BE2C (cell line): ENCODE measurements at regions not wholly inside any gene's neighbourhood (a gene's known extent, or its start where the extent isn't known, plus 50 kb on each side); places are given as distances from the start of the nearest gene placed in this dataset.

Source experiments
- DNase-seq: peaks from one replicate; pipeline ENCODE4 v3.0.0-alpha.2; 2020
- H3K27me3 ChIP-seq: fragments of 250-450 bp; sonication (Bioruptor Pico); 2 replicates; pipeline ENCODE4 v1.5.1; 2020; ENCODE audit warnings: mild to moderate bottlenecking
- H3K36me3 ChIP-seq: fragments of 250-450 bp; sonication (Bioruptor Pico); 2 replicates; pipeline ENCODE4 v1.5.1; 2020; ENCODE audit warnings: mild to moderate bottlenecking
- H3K4me1 ChIP-seq: fragments of 250-450 bp; sonication (Bioruptor Pico); 2 replicates; pipeline ENCODE4 v1.5.1; 2020
- H3K4me3 ChIP-seq: 2 replicates; pipeline ENCODE4 v1.5.1; 2011; ENCODE audit warnings: low read depth, low read length
- H3K9me3 ChIP-seq: fragments of 250-450 bp; sonication (Bioruptor Pico); 2 replicates; pipeline ENCODE4 v1.5.1; 2020
- CTCF ChIP-seq: IDR thresholded peaks from 2 replicates; pipeline ENCODE4 v1.5.1; 2012; ENCODE audit warnings: mild to moderate bottlenecking, low read depth, low read length

- H3K9me3 ChIP-seq, result no peaks in the 10 kb centered on the region
- H3K27me3 ChIP-seq, result no peaks in the 10 kb centered on the region
- H3K4me3 ChIP-seq, result no peak overlapping the region
- DNase-seq, result no peak
- H3K36me3 ChIP-seq, result no peaks in the 10 kb centered on the region
- H3K4me1 ChIP-seq, result no peaks in the 10 kb centered on the region
- no peak for TF ChIP-seq CTCF
Observed at GRCh38 chr14:55873169-55873568, 245.0 kb upstream of the PELI2 start.

- Histone ChIP-seq H3K27me3 (no peaks in the 10 kb centered on the region), H3K9me3 (no peaks in the 10 kb centered on the region), H3K36me3 (no peaks in the 10 kb centered on the region), H3K4me3 (no peak overlapping the region), H3K4me1 (no peaks in the 10 kb centered on the region)
- DNase-seq, result no peak
- TF ChIP-seq CTCF, result no peak
Observed at GRCh38 chr14:55874785-55875184, 243.4 kb upstream of the PELI2 start.

- H3K36me3 ChIP-seq, result no peaks in the 10 kb centered on the region
- no peaks in the 10 kb centered on the region for H3K4me1 ChIP-seq
- TF ChIP-seq CTCF, result no peak
- H3K27me3 ChIP-seq, result no peaks in the 10 kb centered on the region
- no peak overlapping the region for H3K4me3 ChIP-seq
- H3K9me3 ChIP-seq, result no peaks in the 10 kb centered on the region
- no peak for DNase-seq
Observed at GRCh38 chr14:55877942-55878341, 240.3 kb upstream of the PELI2 start.

GRCh38 chr14:55881577-55882241 lies 236.5 kb upstream of the PELI2 start:
- Histone ChIP-seq H3K9me3 (no peaks in the 10 kb centered on the region), H3K36me3 (no peaks in the 10 kb centered on the region), H3K27me3 (no peaks in the 10 kb centered on the region), H3K4me3 (no peak overlapping the region), H3K4me1 (no peaks in the 10 kb centered on the region)
- no peak for TF ChIP-seq CTCF
- DNase-seq, result peak; percentile 19

- no peak for DNase-seq
- TF ChIP-seq CTCF, result no peak
- no peaks in the 10 kb centered on the region for H3K36me3 ChIP-seq
Observed at GRCh38 chr14:55884819-55885218, 233.4 kb upstream of the PELI2 start.

DNA sequence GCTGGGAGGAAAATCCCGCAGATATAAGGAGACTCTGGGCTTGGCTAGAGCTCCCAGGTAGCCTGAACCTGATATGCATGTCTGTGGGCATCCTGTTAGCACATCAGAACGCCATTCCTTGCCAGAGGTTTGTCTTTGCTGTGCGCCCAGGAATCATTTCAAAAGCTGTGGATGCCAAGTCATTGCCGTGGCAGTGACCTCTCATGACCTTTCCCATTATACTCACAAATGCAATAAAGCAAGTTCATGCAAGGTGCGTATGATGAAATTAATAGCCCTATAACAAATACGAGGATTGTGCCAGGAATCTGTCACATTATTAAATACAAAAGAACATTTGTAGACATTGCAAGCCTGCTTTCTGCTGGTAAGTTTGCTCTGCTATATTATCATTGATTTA lies 229.1 kb upstream of the PELI2 start:
- Histone ChIP-seq H3K4me1 (no peaks in the 10 kb centered on the region), H3K27me3 (no peaks in the 10 kb centered on the region), H3K36me3 (no peaks in the 10 kb centered on the region), H3K9me3 (no peaks in the 10 kb centered on the region), H3K4me3 (no peak overlapping the region)
- TF ChIP-seq CTCF, result no peak
- no peak for DNase-seq

More at GRCh38 chr14:55884819-55885218, 233.4 kb upstream of the PELI2 start:
- Histone ChIP-seq H3K4me3 (no peak overlapping the region), H3K9me3 (no peaks in the 10 kb centered on the region), H3K27me3 (no peaks in the 10 kb centered on the region), H3K4me1 (no peaks in the 10 kb centered on the region)
